ENCODE measurements at regions not wholly inside any gene's neighbourhood (a gene's known extent, or its start where the extent isn't known, plus 50 kb on each side); places are given as distances from the start of the nearest gene placed in this dataset.

DNA sequence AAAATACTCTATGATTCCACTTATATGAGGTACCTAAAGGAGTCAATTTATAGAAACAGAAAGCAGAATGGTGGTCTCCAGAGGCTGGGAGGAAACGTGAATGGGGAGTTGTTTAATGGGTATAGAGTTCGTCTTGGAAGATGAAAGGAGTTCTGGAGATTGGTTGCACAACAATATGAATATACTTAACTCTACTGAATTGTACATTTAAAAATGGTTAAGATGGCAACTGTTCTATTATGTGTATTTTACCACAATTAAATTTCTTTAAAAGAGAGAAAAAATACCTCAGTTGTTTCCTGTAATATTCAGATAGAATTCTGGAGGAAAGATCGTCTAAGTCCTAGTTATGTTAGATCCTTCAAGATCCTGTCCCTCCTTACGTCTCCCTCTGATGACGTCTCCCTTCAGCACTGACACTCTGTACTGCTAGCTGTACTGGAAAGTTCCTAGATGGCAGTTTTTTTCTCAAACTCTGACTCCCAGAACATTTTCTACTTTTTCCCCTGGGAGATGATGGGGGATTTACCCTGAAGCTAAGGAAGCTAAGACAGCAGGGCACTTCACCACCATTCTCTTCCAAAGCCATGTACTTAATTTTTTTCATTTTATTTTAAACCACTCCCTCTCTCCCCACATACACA is 53.2 kb upstream of the CAV2 start:
- Histone ChIP-seq H3K27me3 (replicated peaks) (no peaks in the 10 kb centered on the region), H3K4me3 (ENCODE audit: low read depth, low read length) (no peak overlapping the region), H3K27ac (no peak overlapping the region), H3K36me3 (replicated peaks) (no peaks in the 10 kb centered on the region)
- DNase-seq, result peak; percentile 57
- in situ Hi-C loops (cut with HindIII; ENCODE audit: low pct_ligation_motif_present, low sequenced_read_pairs), result no loop called here
- TF ChIP-seq, protein P1, sequence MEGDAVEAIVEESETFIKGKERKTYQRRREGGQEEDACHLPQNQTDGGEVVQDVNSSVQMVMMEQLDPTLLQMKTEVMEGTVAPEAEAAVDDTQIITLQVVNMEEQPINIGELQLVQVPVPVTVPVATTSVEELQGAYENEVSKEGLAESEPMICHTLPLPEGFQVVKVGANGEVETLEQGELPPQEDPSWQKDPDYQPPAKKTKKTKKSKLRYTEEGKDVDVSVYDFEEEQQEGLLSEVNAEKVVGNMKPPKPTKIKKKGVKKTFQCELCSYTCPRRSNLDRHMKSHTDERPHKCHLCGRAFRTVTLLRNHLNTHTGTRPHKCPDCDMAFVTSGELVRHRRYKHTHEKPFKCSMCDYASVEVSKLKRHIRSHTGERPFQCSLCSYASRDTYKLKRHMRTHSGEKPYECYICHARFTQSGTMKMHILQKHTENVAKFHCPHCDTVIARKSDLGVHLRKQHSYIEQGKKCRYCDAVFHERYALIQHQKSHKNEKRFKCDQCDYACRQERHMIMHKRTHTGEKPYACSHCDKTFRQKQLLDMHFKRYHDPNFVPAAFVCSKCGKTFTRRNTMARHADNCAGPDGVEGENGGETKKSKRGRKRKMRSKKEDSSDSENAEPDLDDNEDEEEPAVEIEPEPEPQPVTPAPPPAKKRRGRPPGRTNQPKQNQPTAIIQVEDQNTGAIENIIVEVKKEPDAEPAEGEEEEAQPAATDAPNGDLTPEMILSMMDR (IDR thresholded peaks at IDR 0.05; ENCODE audit: low read depth, low read length, missing control alignments), result no peak

DNA sequence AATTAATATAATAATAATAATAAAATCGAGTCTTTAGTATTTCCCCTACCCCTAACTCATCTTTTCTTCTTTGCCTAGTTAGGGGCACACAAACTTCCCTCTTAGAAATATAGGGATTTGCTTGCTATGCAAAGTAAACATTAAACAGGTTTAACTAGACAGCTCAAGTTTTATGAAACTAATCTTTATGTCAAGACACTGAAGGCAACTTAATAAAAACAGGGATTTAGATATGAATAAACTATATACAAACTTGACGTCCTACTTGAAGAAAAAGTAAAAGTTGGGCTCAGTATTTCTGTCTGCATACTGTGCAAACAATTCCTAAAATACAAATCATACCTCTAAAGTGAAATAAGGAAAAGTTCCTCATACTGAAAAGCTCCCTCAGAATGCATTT is 52.1 kb upstream of the CAV2 start:
- no peak for DNase-seq
- Histone ChIP-seq H3K4me3 (ENCODE audit: low read depth, low read length) (no peak overlapping the region), H3K27ac (no peak overlapping the region), H3K36me3 (replicated peaks) (no peaks in the 10 kb centered on the region), H3K27me3 (replicated peaks) (no peaks in the 10 kb centered on the region)
- in situ Hi-C loops (cut with HindIII; ENCODE audit: low pct_ligation_motif_present, low sequenced_read_pairs), result no loop called here
- TF ChIP-seq, protein P1 (IDR thresholded peaks at IDR 0.05; ENCODE audit: low read depth, low read length, missing control alignments), result no peak

DNA sequence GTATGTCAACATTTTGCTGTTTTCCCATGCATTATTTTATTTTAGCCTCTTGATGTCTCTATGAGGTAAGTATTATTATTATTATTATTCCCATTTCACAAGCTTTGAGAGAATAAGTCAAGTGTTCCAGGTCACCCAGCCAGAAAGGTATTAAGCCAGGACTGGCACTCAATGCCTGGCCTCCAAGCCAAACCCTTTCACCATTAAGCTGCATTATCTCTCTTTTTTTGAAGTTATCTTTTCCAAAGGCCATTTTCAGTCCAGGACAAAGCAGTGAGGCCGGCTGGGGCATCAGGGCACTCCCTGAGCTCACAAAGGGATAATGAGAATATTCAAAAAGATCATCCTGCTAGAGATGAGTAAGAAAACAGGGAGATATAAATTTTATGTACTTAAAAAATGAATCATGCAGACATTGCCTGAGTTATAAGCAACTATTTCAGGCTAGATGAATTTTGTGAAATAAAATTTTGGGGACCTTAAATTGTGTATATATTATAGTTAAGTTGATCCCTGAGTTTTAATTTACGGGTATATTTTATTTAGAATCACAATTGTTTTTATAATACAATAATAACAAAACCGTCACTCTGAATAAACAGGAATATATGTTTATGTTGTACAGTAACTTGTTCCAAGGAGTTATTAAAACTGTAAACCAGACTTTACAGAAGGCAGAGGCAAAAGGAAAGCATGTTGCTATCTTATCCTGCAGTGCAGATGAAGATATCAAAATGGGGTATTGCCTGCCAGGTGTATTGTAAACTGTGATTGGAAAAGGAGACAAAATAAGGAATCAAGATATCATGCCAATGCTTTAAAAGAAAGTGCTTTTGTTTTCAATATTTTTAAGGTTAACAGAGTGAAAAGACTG is 51.3 kb upstream of the CAV2 start:
- Histone ChIP-seq H3K36me3 (replicated peaks) (no peaks in the 10 kb centered on the region), H3K27ac (no peak overlapping the region), H3K27me3 (replicated peaks) (no peaks in the 10 kb centered on the region), H3K4me3 (ENCODE audit: low read depth, low read length) (no peak overlapping the region)
- in situ Hi-C loops (cut with HindIII; ENCODE audit: low pct_ligation_motif_present, low sequenced_read_pairs), result no loop called here
- TF ChIP-seq, protein P1 (IDR thresholded peaks at IDR 0.05; ENCODE audit: low read depth, low read length, missing control alignments), result no peak
- no peak for DNase-seq

DNA sequence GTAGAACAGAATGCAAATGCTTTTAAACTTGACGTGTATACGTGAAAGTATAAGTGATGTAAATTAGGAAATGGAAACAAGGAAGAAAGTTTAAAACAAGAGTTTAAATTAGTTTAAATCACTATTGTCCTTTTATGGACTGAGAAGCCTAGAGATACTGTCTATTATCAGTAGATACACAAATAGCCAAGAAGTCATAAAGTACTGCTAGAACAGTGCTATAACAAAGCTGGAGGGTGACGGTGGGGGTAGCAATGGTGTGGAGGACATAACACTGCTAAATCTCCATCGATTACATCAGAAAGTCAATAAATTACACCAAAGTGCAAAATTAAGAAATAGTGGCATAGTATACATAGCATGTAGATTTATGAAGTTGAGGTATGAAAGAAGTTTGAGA is 50.1 kb upstream of the CAV2 start:
- DNase-seq, result no peak
- no peak overlapping the region for H3K27ac ChIP-seq
- H3K36me3 ChIP-seq (replicated peaks), result no peaks in the 10 kb centered on the region
- H3K27me3 ChIP-seq (replicated peaks), result no peaks in the 10 kb centered on the region
- in situ Hi-C loops (cut with HindIII; ENCODE audit: low pct_ligation_motif_present, low sequenced_read_pairs), result no loop called here
- H3K4me3 ChIP-seq (ENCODE audit: low read depth, low read length), result no peak overlapping the region
- TF ChIP-seq, protein P1 (IDR thresholded peaks at IDR 0.05; ENCODE audit: low read depth, low read length, missing control alignments), result no peak
